ENCODE measurements at regions not wholly inside any gene's neighbourhood (a gene's known extent, or its start where the extent isn't known, plus 50 kb on each side); places are given as distances from the start of the nearest gene placed in this dataset.
A peak's percentile ranks its signal among the peaks of the same experiment; 100 is the strongest.

GRCh38 chrX:69258893-69259292 is 93.6 kb upstream of the PJA1 start:
- Histone ChIP-seq H3K27me3 (ENCODE audit: control insufficient read depth in 3 of 3, insufficient read depth in 3 of 3, low read length in 2 of 3) (peaks cover 3 to 6% (median 3%) of the 10 kb centered on the region in 3 donors), H3K27ac (ENCODE audit: low read depth in 1 of 2, low read length in 1 of 2) (no peak overlapping the region), H3K4me1 (ENCODE audit: control insufficient read depth in 5 of 5, insufficient read depth in 5 of 5, low read length in 5 of 5) (peaks cover 0 to 38% (median 0%) of the 10 kb centered on the region in 5 donors), H3K9ac (ENCODE audit: insufficient read depth in 1 of 2, low read length in 2 of 2) (no peak overlapping the region), H3K9me3 (ENCODE audit: control insufficient read depth in 4 of 4, insufficient read depth in 3 of 4, low read length in 3 of 4) (peaks cover 0 to 6% (median 0%) of the 10 kb centered on the region in 4 donors), H3K4me3 (no peak overlapping the region), H3K36me3 (ENCODE audit: control insufficient read depth in 4 of 4, insufficient read depth in 4 of 4, low read length in 4 of 4) (no peaks in the 10 kb centered on the region)
- WGBS, 2 donors: 68 to 89% methylated on average over 3 to 4 of the region's 4 CpGs
- no peak for DNase-seq
- TF ChIP-seq CTCF (IDR thresholded peaks at IDR 0.05; ENCODE audit: control extremely low read depth, extremely low read depth): no peak
- ATAC-seq (ENCODE audit: insufficient read depth, low FRiP score): no peak

- no peaks in the 10 kb centered on the region for H3K36me3 ChIP-seq (ENCODE audit: control insufficient read depth in 4 of 4, insufficient read depth in 4 of 4, low read length in 4 of 4)
- H3K27ac ChIP-seq (ENCODE audit: low read depth in 1 of 2, low read length in 1 of 2): no peak overlapping the region
- no peak overlapping the region for H3K4me3 ChIP-seq
- H3K4me1 ChIP-seq (ENCODE audit: control insufficient read depth in 5 of 5, insufficient read depth in 5 of 5, low read length in 5 of 5): peaks cover 0 to 29% (median 0%) of the 10 kb centered on the region in 5 donors
- H3K27me3 ChIP-seq (ENCODE audit: control insufficient read depth in 3 of 3, insufficient read depth in 3 of 3, low read length in 2 of 3): peaks cover under 1 to 6% (median 3%) of the 10 kb centered on the region in 3 donors
- DNase-seq: peak in 2 of 3 donors; percentile 31 to 45
- WGBS, 2 donors: 54 to 64% methylated on average over 3 to 5 of the region's 5 CpGs
- H3K9me3 ChIP-seq (ENCODE audit: control insufficient read depth in 4 of 4, insufficient read depth in 3 of 4, low read length in 3 of 4): peaks cover 0 to 6% (median 0%) of the 10 kb centered on the region in 4 donors
- no peak for TF ChIP-seq CTCF (IDR thresholded peaks at IDR 0.05; ENCODE audit: control extremely low read depth, extremely low read depth)
- no peak for ATAC-seq (ENCODE audit: insufficient read depth, low FRiP score)
- H3K9ac ChIP-seq (ENCODE audit: insufficient read depth in 1 of 2, low read length in 2 of 2): no peak overlapping the region
Observed at GRCh38 chrX:69257499-69258127, 92.4 kb upstream of the PJA1 start.

GRCh38 chrX:69256291-69256565 is 91.0 kb upstream of the PJA1 start:
- H3K36me3 ChIP-seq (ENCODE audit: control insufficient read depth in 4 of 4, insufficient read depth in 4 of 4, low read length in 4 of 4): no peaks in the 10 kb centered on the region
- no peak overlapping the region for H3K27ac ChIP-seq (ENCODE audit: low read depth in 1 of 2, low read length in 1 of 2)
- H3K9me3 ChIP-seq (ENCODE audit: control insufficient read depth in 4 of 4, insufficient read depth in 3 of 4, low read length in 3 of 4): peaks cover 0 to 2% (median 0%) of the 10 kb centered on the region in 4 donors
- H3K9ac ChIP-seq (ENCODE audit: insufficient read depth in 1 of 2, low read length in 2 of 2): no peak overlapping the region
- H3K4me1 ChIP-seq (ENCODE audit: control insufficient read depth in 5 of 5, insufficient read depth in 5 of 5, low read length in 5 of 5): peaks cover 0 to 26% (median 0%) of the 10 kb centered on the region in 5 donors
- H3K4me3 ChIP-seq: no peak overlapping the region
- DNase-seq: peak; percentile 55 to 59 (median 57)
- H3K27me3 ChIP-seq (ENCODE audit: control insufficient read depth in 3 of 3, insufficient read depth in 3 of 3, low read length in 2 of 3): peaks cover 0 to 6% (median 5%) of the 10 kb centered on the region in 3 donors
- ATAC-seq (ENCODE audit: insufficient read depth, low FRiP score): no peak
- TF ChIP-seq CTCF (IDR thresholded peaks at IDR 0.05; ENCODE audit: control extremely low read depth, extremely low read depth): no peak

All from lung (tissue), 11 donors.